Progenitor cell of endocrine pancreas (in vitro differentiated cells): ENCODE measurements at regions not wholly inside any gene's neighbourhood (a gene's known extent, or its start where the extent isn't known, plus 50 kb on each side); places are given as distances from the start of the nearest gene placed in this dataset.

Experiments used
- DNase-seq: peaks from one replicate; pipeline ENCODE4 v3.0.0; 2021; ENCODE audit warnings: low spot score; ENCODE audit not compliant: unreplicated experiment
- H3K27ac Mint-ChIP-seq: 2 replicates; pipeline ENCODE4 v1.8.0; 2021; ENCODE audit warnings: mild to moderate bottlenecking, moderate library complexity, mixed read lengths
- H3K27me3 Mint-ChIP-seq: 2 replicates; pipeline ENCODE4 v1.8.0; 2021; ENCODE audit warnings: mixed read lengths
- H3K36me3 Mint-ChIP-seq: 2 replicates; pipeline ENCODE4 v1.8.0; 2022; ENCODE audit warnings: mixed read lengths; ENCODE audit not compliant: insufficient read depth
- H3K4me1 Mint-ChIP-seq: 2 replicates; pipeline ENCODE4 v1.8.0; 2021; ENCODE audit warnings: low read depth, mixed read lengths
- H3K4me3 Mint-ChIP-seq: 2 replicates; pipeline ENCODE4 v1.8.0; 2021; ENCODE audit warnings: low read depth, mild to moderate bottlenecking, moderate library complexity, mixed read lengths
- H3K9me3 Mint-ChIP-seq: 2 replicates; pipeline ENCODE4 v1.8.0; 2021; ENCODE audit warnings: low read depth, mixed read lengths
- TF ChIP-seq, protein P1 (sequence below): fragments of 200-600 bp; sonication (generic); IDR thresholded peaks from one replicate; pipeline ENCODE4 v1.5.0; 2021; ENCODE audit warnings: antibody characterized with exemption, mild to moderate bottlenecking; ENCODE audit not compliant: unreplicated experiment

GRCh38 chr6:167679790-167680604 lies 146.7 kb upstream of the AFDN start:
- Mint-ChIP-seq H3K4me3 (peak overlapping the region; percentile 88), H3K27ac (peak overlapping the region; percentile 95), H3K9me3 (peaks cover 3% of the 10 kb centered on the region), H3K4me1 (peaks cover 79% of the 10 kb centered on the region), H3K36me3 (peaks cover 4% of the 10 kb centered on the region), H3K27me3 (no peaks in the 10 kb centered on the region)
- TF ChIP-seq, protein P1, sequence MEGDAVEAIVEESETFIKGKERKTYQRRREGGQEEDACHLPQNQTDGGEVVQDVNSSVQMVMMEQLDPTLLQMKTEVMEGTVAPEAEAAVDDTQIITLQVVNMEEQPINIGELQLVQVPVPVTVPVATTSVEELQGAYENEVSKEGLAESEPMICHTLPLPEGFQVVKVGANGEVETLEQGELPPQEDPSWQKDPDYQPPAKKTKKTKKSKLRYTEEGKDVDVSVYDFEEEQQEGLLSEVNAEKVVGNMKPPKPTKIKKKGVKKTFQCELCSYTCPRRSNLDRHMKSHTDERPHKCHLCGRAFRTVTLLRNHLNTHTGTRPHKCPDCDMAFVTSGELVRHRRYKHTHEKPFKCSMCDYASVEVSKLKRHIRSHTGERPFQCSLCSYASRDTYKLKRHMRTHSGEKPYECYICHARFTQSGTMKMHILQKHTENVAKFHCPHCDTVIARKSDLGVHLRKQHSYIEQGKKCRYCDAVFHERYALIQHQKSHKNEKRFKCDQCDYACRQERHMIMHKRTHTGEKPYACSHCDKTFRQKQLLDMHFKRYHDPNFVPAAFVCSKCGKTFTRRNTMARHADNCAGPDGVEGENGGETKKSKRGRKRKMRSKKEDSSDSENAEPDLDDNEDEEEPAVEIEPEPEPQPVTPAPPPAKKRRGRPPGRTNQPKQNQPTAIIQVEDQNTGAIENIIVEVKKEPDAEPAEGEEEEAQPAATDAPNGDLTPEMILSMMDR = no peak
- no peak for DNase-seq

DNA sequence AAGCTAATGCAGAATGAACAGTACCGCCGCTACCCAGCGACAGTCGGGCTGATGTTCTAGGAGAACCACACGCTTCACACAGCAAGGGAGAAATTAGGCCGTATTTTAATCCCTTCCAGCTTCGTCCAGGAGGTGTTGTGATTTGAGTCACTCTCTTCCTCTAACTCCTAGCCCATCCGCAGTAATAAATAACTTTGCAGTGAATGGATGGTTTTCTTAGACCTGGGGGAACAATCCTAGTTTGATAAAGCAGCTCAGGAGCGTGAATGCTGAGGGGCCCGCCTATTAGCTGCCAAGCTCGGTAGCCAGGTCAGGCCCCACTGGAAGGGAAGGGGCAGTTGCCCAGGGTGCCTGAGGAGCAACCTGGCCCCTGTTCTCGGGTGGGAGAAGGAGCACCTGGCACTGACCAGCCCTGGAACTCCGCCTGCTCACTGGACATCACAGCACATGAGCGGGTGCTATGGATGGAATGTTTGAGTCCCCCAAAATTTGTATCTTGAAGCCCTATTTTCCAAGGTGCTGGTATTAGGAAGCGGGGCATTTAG lies 146.0 kb upstream of the AFDN start:
- Mint-ChIP-seq H3K36me3 (peaks cover 6% of the 10 kb centered on the region), H3K4me3 (peak overlapping the region; percentile 88), H3K4me1 (peaks cover 80% of the 10 kb centered on the region), H3K27me3 (no peaks in the 10 kb centered on the region), H3K9me3 (peaks cover 3% of the 10 kb centered on the region), H3K27ac (peak overlapping the region; percentile 95)
- no peak for DNase-seq
- TF ChIP-seq, protein P1 = no peak

DNA sequence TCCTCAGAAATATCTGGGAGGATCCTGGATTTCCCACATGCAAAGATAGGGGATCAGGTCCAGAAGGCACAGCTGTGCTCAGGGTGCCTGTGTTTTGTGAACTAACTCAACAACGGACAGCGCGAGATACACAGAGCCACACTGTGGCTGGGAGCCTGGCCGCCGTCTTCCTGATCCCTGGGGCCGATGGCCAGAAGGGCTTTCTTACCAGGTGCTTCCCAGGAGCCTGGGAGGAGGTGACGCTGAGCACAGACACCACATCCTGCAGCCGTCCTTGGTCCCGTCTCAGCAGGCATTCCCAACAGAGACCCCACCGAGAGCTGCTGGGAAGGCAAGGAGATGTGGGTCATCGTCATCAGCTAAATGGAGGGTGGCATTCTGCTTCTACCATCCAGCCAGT lies 144.6 kb upstream of the AFDN start:
- peaks cover 3% of the 10 kb centered on the region for H3K9me3 Mint-ChIP-seq
- peaks cover 73% of the 10 kb centered on the region for H3K4me1 Mint-ChIP-seq
- H3K27ac Mint-ChIP-seq = peak overlapping the region; percentile 96
- DNase-seq = no peak
- H3K4me3 Mint-ChIP-seq = no peak overlapping the region
- H3K36me3 Mint-ChIP-seq = peaks cover 6% of the 10 kb centered on the region
- H3K27me3 Mint-ChIP-seq = no peaks in the 10 kb centered on the region
- TF ChIP-seq, protein P1 = no peak

GRCh38 chr6:167682546-167683027 lies 144.1 kb upstream of the AFDN start:
- H3K4me3 Mint-ChIP-seq = no peak overlapping the region
- H3K27ac Mint-ChIP-seq = peak overlapping the region; percentile 96

More at GRCh38 chr6:167682546-167683027, 144.1 kb upstream of the AFDN start:
- peaks cover 6% of the 10 kb centered on the region for H3K36me3 Mint-ChIP-seq
- H3K9me3 Mint-ChIP-seq = peaks cover 3% of the 10 kb centered on the region
- TF ChIP-seq, protein P1 = no peak
- no peaks in the 10 kb centered on the region for H3K27me3 Mint-ChIP-seq
- H3K4me1 Mint-ChIP-seq = peaks cover 68% of the 10 kb centered on the region
- no peak for DNase-seq
